CD4-positive, alpha-beta T cell (primary cell): ENCODE measurements at regions not wholly inside any gene's neighbourhood (a gene's known extent, or its start where the extent isn't known, plus 50 kb on each side); places are given as distances from the start of the nearest gene placed in this dataset.

Experiments used
- ATAC-seq: fragments of 200-7000 bp; cut with Tn5 transposase; one replicate; pipeline ENCODE4 v1.10.0; 2022; ENCODE audit warnings: mild to moderate bottlenecking; ENCODE audit not compliant: poor library complexity
- CTCF ChIA-PET: fragments of 350-600 bp; sonication (Branson Sonifier 250); formaldehyde crosslinking; loops from one replicate; lab custom pipeline; 2021; ENCODE audit warnings: antibody characterized with exemption, inconsistent platforms; lab: Charles Lee
- POLR2A ChIA-PET: fragments of 350-600 bp; sonication (Branson Sonifier 250); formaldehyde crosslinking; loops from one replicate; lab custom pipeline; 2021; ENCODE audit warnings: antibody characterized with exemption, inconsistent platforms; lab: Charles Lee
- DNase-seq, 14 experiments: peaks; one replicate each; pipeline ENCODE4 v3.0.0-alpha.2; 2013 to 2020; ENCODE audit warnings: mixed read lengths in 2 of 14
- H3K27ac ChIP-seq, 2 donors: one replicate each; pipeline versions ENCODE4 v1.5.1 to v1.7.0; 2013; ENCODE audit warnings: low read length in 2 of 2, low read depth in 1 of 2, mild to moderate bottlenecking in 1 of 2
- H3K27me3 ChIP-seq, 2 experiments: 1 replicate in 1 of 2; 2 replicates in 1 of 2; pipeline versions ENCODE4 v1.6.1 to v1.7.0; 2013; ENCODE audit warnings: low read length in 2 of 2, control low read depth in 1 of 2, mild to moderate bottlenecking in 1 of 2, moderate library complexity in 1 of 2; ENCODE audit not compliant: insufficient read depth in 2 of 2, control insufficient read depth in 1 of 2
- H3K36me3 ChIP-seq: one replicate; pipeline ENCODE4 v1.6.1; 2013; ENCODE audit warnings: low read length, control low read depth; ENCODE audit not compliant: insufficient read depth
- H3K4me1 ChIP-seq: one replicate; pipeline ENCODE4 v1.6.1; 2013; ENCODE audit warnings: low read length, control low read depth; ENCODE audit not compliant: insufficient read depth
- H3K4me3 ChIP-seq: one replicate; pipeline ENCODE4 v1.5.1; 2013; ENCODE audit warnings: mild to moderate bottlenecking, low read length, moderate library complexity
- H3K9me3 ChIP-seq, 2 experiments: 1 replicate in 1 of 2; 2 replicates in 1 of 2; pipeline versions ENCODE4 v1.6.1 to v1.7.0; 2013; ENCODE audit warnings: low read length in 2 of 2, mild to moderate bottlenecking in 2 of 2, control low read depth in 1 of 2, moderate library complexity in 1 of 2; ENCODE audit not compliant: control insufficient read depth in 1 of 2, insufficient read depth in 1 of 2
- H3K27ac Mint-ChIP-seq: one replicate; pipeline ENCODE4 v1.8.0; 2020; ENCODE audit warnings: mixed read lengths
- H3K27me3 Mint-ChIP-seq: one replicate; pipeline ENCODE4 v1.8.0; 2021; ENCODE audit warnings: mixed read lengths
- H3K36me3 Mint-ChIP-seq: one replicate; pipeline ENCODE4 v1.8.0; 2021; ENCODE audit warnings: low read depth, mixed read lengths
- H3K4me1 Mint-ChIP-seq: one replicate; pipeline ENCODE4 v1.8.0; 2021; ENCODE audit warnings: low read depth, mixed read lengths
- H3K4me3 Mint-ChIP-seq: one replicate; pipeline ENCODE4 v1.8.0; 2020; ENCODE audit warnings: mild to moderate bottlenecking, mixed read lengths
- H3K9me3 Mint-ChIP-seq: one replicate; pipeline ENCODE4 v1.8.0; 2020; ENCODE audit warnings: mixed read lengths
- CTCF ChIP-seq: fragments of 200-600 bp; IDR thresholded peaks from one replicate; pipeline ENCODE4 v1.8.0; 2022; ENCODE audit warnings: antibody characterized with exemption, mild to moderate bottlenecking
- intact Hi-C, 2 experiments: fragments of 100-400 bp; cut with DNase I in 1 of 2; cut with micrococcal nuclease in 1 of 2; formaldehyde crosslinking; loops; one replicate each; pipeline versions ENCODE4 v1.15.1 to v1.9.0; 2023 to 2025; cut with DNase I, micrococcal nuclease

GRCh38 chr15:95724908-95725633 lies 605.4 kb upstream of the NR2F2 start:
- Histone ChIP-seq H3K27ac (no peak overlapping the region), H3K36me3 (no peaks in the 10 kb centered on the region), H3K9me3 (no peaks in the 10 kb centered on the region), H3K4me1 (no peaks in the 10 kb centered on the region), H3K27me3 (no peaks in the 10 kb centered on the region), H3K4me3 (no peak overlapping the region)
- no peak for TF ChIP-seq CTCF
- H3K9me3 Mint-ChIP-seq, result no peaks in the 10 kb centered on the region
- intact Hi-C loops, result loop anchor here in 1 of 2 experiments (10.0 kb wide), 1 partner anchor 60 kb away; no protein-coding TSS in a partner anchor
- no peaks in the 10 kb centered on the region for H3K36me3 Mint-ChIP-seq
- H3K27ac Mint-ChIP-seq, result no peak overlapping the region
- DNase-seq (no peak), ATAC-seq (no peak)
- POLR2A ChIA-PET, result no interaction called here
- CTCF ChIA-PET, result no interaction called here
- H3K4me3 Mint-ChIP-seq, result no peak overlapping the region
- H3K27me3 Mint-ChIP-seq, result peaks cover 13% of the 10 kb centered on the region
- no peaks in the 10 kb centered on the region for H3K4me1 Mint-ChIP-seq

- CTCF ChIA-PET, result no interaction called here
- no peak for DNase-seq
Observed at GRCh38 chr15:95726891-95727290, 603.6 kb upstream of the NR2F2 start.

DNA sequence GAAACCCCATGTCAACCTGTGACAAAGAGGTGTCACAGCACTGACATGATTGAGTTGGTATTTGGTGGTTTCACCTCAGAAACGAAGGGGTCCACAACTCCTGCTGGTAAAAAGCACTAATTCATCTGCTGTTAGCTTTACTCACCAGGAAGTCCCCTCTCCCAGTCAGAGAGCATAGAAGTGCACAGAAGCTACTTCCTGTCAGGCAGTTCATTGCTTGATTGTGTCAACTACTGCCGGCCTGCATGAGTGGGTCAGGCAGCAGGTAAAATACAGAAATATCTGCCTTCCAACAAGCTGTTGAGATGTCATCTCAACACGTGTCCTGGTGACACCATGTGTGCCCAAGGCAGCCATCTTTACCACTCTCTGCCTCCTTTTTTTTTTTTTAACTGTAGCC lies 596.6 kb upstream of the NR2F2 start:
- no peaks in the 10 kb centered on the region for H3K36me3 ChIP-seq
- ChIA-PET CTCF (no interaction called here), POLR2A (no interaction called here)
- DNase-seq (peak in 4 of 14 experiments; percentile 9 to 34 (median 16)), ATAC-seq (no peak)
- Mint-ChIP-seq H3K9me3 (peaks cover 2% of the 10 kb centered on the region), H3K4me3 (no peak overlapping the region), H3K4me1 (peaks cover 16% of the 10 kb centered on the region), H3K27ac (no peak overlapping the region), H3K36me3 (no peaks in the 10 kb centered on the region), H3K27me3 (no peaks in the 10 kb centered on the region)
- peaks cover 12% of the 10 kb centered on the region for H3K4me1 ChIP-seq
- no peak overlapping the region for H3K4me3 ChIP-seq
- no peak overlapping the region for H3K27ac ChIP-seq
- H3K27me3 ChIP-seq, result no peaks in the 10 kb centered on the region
- H3K9me3 ChIP-seq, result no peaks in the 10 kb centered on the region
- intact Hi-C loops, result no loop called here
- TF ChIP-seq CTCF, result no peak

More at GRCh38 chr15:95726891-95727290, 603.6 kb upstream of the NR2F2 start:
- Mint-ChIP-seq H3K36me3 (no peaks in the 10 kb centered on the region), H3K27me3 (peaks cover 13% of the 10 kb centered on the region), H3K4me3 (no peak overlapping the region), H3K27ac (no peak overlapping the region), H3K9me3 (no peaks in the 10 kb centered on the region), H3K4me1 (no peaks in the 10 kb centered on the region)
- TF ChIP-seq CTCF, result no peak
- no peak for ATAC-seq
- no peak overlapping the region for H3K27ac ChIP-seq
- H3K27me3 ChIP-seq, result no peaks in the 10 kb centered on the region
- H3K4me1 ChIP-seq, result no peaks in the 10 kb centered on the region
- H3K36me3 ChIP-seq, result no peaks in the 10 kb centered on the region
- no peak overlapping the region for H3K4me3 ChIP-seq
- H3K9me3 ChIP-seq, result no peaks in the 10 kb centered on the region
- intact Hi-C loops, result loop anchor here in 1 of 2 experiments (10.0 kb wide), 1 partner anchor 58 kb away; no protein-coding TSS in a partner anchor
- POLR2A ChIA-PET, result no interaction called here
